ENCODE measurements at regions not wholly inside any gene's neighbourhood (a gene's known extent, or its start where the extent isn't known, plus 50 kb on each side); places are given as distances from the start of the nearest gene placed in this dataset.

GRCh38 chr14:34931206-34931605 lies 51.6 kb upstream of the SRP54 start:
- peak; percentile 8 for DNase-seq

GRCh38 chr14:34930591-34931091 lies 52.2 kb upstream of the SRP54 start:
- DNase-seq, result no peak

GRCh38 chr14:34926552-34926951 lies 51.4 kb upstream of the BAZ1A start:
- DNase-seq, result peak; percentile 42
